ENCODE measurements at regions not wholly inside any gene's neighbourhood (a gene's known extent, or its start where the extent isn't known, plus 50 kb on each side); places are given as distances from the start of the nearest gene placed in this dataset.

- TF ChIP-seq CTCF (IDR thresholded peaks at IDR 0.05) (no peak), TCF7 (CRISPR knock-in tag; IDR thresholded peaks at IDR 0.05; ENCODE audit: low read depth) (no peak), NR3C1 (CRISPR knock-in tag; conservative IDR thresholded peaks at IDR 0.05; ENCODE audit: low read depth) (no peak)
Measured at GRCh38 chr6:744666-745353, 51.9 kb upstream of the EXOC2 start.
